H9 (cell line): ENCODE measurements at regions not wholly inside any gene's neighbourhood (a gene's known extent, or its start where the extent isn't known, plus 50 kb on each side); places are given as distances from the start of the nearest gene placed in this dataset.

Experiments
- DNase-seq: peaks from one replicate; pipeline ENCODE4 v3.0.0-alpha.2; 2017
- H2AFZ ChIP-seq: one replicate; pipeline ENCODE4 v1.6.1; 2013; ENCODE audit warnings: mild to moderate bottlenecking, low read length, control low read depth, moderate library complexity
- H2AK5ac ChIP-seq: 2 replicates; pipeline ENCODE4 v1.6.1; 2013; ENCODE audit warnings: low read length, control low read depth, mixed read lengths; ENCODE audit not compliant: insufficient read length
- H2BK120ac ChIP-seq: one replicate; pipeline ENCODE4 v1.6.1; 2013; ENCODE audit warnings: low read depth, mild to moderate bottlenecking, low read length, control low read depth, inconsistent platforms; ENCODE audit not compliant: poor library complexity, severe bottlenecking
- H2BK12ac ChIP-seq: 2 replicates; pipeline ENCODE4 v1.6.1; 2013; ENCODE audit warnings: low read length, control low read depth, mixed read lengths, low read depth; ENCODE audit not compliant: insufficient read length
- H2BK15ac ChIP-seq: 2 replicates; pipeline ENCODE4 v1.6.1; 2013; ENCODE audit warnings: low read depth, low read length, control low read depth
- H2BK20ac ChIP-seq: one replicate; pipeline ENCODE4 v1.6.1; 2013; ENCODE audit warnings: low read depth, mild to moderate bottlenecking, low read length, control low read depth, inconsistent platforms; ENCODE audit not compliant: poor library complexity, severe bottlenecking
- H2BK5ac ChIP-seq: 2 replicates; pipeline ENCODE4 v1.6.1; 2013; ENCODE audit warnings: low read length, control low read depth, mixed read lengths; ENCODE audit not compliant: insufficient read length
- H3K14ac ChIP-seq: 2 replicates; pipeline ENCODE4 v1.6.1; 2013; ENCODE audit warnings: low read length, control low read depth; ENCODE audit not compliant: insufficient read depth
- H3K18ac ChIP-seq: 2 replicates; pipeline ENCODE4 v1.6.1; 2013; ENCODE audit warnings: low read depth, mild to moderate bottlenecking, mixed read lengths, low read length, control low read depth; ENCODE audit not compliant: insufficient read length
- H3K23ac ChIP-seq: 2 replicates; pipeline ENCODE4 v1.6.1; 2013; ENCODE audit warnings: low read length, control low read depth, mixed read lengths, low read depth; ENCODE audit not compliant: insufficient read length
- H3K23me2 ChIP-seq: 2 replicates; pipeline ENCODE4 v1.6.1; 2013; ENCODE audit warnings: low read depth, mild to moderate bottlenecking, mixed read lengths, low read length, control low read depth; ENCODE audit not compliant: insufficient read length, poor library complexity, severe bottlenecking
- H3K27ac ChIP-seq: 2 replicates; pipeline ENCODE4 v1.5.1; 2013; ENCODE audit warnings: low read length, control low read depth, mixed read lengths, low read depth; ENCODE audit not compliant: insufficient read length
- H3K27me3 ChIP-seq: 2 replicates; pipeline ENCODE4 v1.6.1; 2013; ENCODE audit warnings: low read length, control low read depth, inconsistent platforms; ENCODE audit not compliant: insufficient read depth
- H3K4ac ChIP-seq: 2 replicates; pipeline ENCODE4 v1.6.1; 2013; ENCODE audit warnings: low read depth, mild to moderate bottlenecking, control low read depth, inconsistent platforms, low read length, moderate library complexity
- H3K4me1 ChIP-seq: 2 replicates; pipeline ENCODE4 v1.6.1; 2013; ENCODE audit warnings: low read length, control low read depth, inconsistent platforms; ENCODE audit not compliant: insufficient read depth
- H3K4me2 ChIP-seq: 2 replicates; pipeline ENCODE4 v1.6.1; 2013; ENCODE audit warnings: low read length, control low read depth, mixed read lengths; ENCODE audit not compliant: insufficient read length, insufficient read depth
- H3K56ac ChIP-seq: 2 replicates; pipeline ENCODE4 v1.6.1; 2013; ENCODE audit warnings: low read depth, mild to moderate bottlenecking, mixed read lengths, low read length, control low read depth; ENCODE audit not compliant: insufficient read length
- H3K79me1 ChIP-seq: 2 replicates; pipeline ENCODE4 v1.6.1; 2013; ENCODE audit warnings: low read depth, mild to moderate bottlenecking, moderate library complexity, low read length, control low read depth, inconsistent platforms; ENCODE audit not compliant: insufficient read depth, poor library complexity, severe bottlenecking
- H3K79me2 ChIP-seq: 2 replicates; pipeline ENCODE4 v1.6.1; 2013; ENCODE audit warnings: low read length, control low read depth, inconsistent platforms; ENCODE audit not compliant: insufficient read depth
- H3K9ac ChIP-seq: 2 replicates; pipeline ENCODE4 v1.6.1; 2013; ENCODE audit warnings: low read length, control low read depth, mixed read lengths; ENCODE audit not compliant: insufficient read length; ENCODE audit errors: extremely low read depth
- H3K9me3 ChIP-seq: one replicate; pipeline ENCODE4 v1.6.1; 2013; ENCODE audit warnings: low read depth, low read length, inconsistent platforms; ENCODE audit not compliant: control insufficient read depth
- H3T11ph ChIP-seq: one replicate; pipeline ENCODE4 v1.6.1; 2013; ENCODE audit warnings: mild to moderate bottlenecking, low read length, control low read depth, inconsistent platforms
- H4K20me1 ChIP-seq: one replicate; pipeline ENCODE4 v1.6.1; 2013; ENCODE audit not compliant: control insufficient read depth, insufficient read length, insufficient read depth
- H4K5ac ChIP-seq: 2 replicates; pipeline ENCODE4 v1.6.1; 2013; ENCODE audit warnings: low read depth, mild to moderate bottlenecking, mixed read lengths, low read length, control low read depth; ENCODE audit not compliant: insufficient read length
- H4K8ac ChIP-seq: replicated peaks from 2 replicates; pipeline ENCODE4 v1.6.1; 2013; ENCODE audit warnings: low read length, control low read depth, mixed read lengths, low read depth; ENCODE audit not compliant: insufficient read length
- H4K91ac ChIP-seq: 2 replicates; pipeline ENCODE4 v1.6.1; 2013; ENCODE audit warnings: low read depth, mild to moderate bottlenecking, moderate library complexity, mixed read lengths, low read length, control low read depth; ENCODE audit not compliant: insufficient read length
- H3K27ac Mint-ChIP-seq, 3 experiments: 2 replicates in 2 of 3; 3 replicates in 1 of 3; pipeline ENCODE4 v1.8.0; 2020 to 2021; ENCODE audit warnings: mixed read lengths in 3 of 3, mild to moderate bottlenecking in 1 of 3, moderate library complexity in 1 of 3
- H3K27me3 Mint-ChIP-seq: 2 replicates; pipeline ENCODE4 v1.8.0; 2021; ENCODE audit warnings: low read depth, mild to moderate bottlenecking, moderate library complexity, mixed read lengths
- H3K36me3 Mint-ChIP-seq, 3 experiments: 2 replicates in 2 of 3; 3 replicates in 1 of 3; pipeline ENCODE4 v1.8.0; 2020 to 2021; ENCODE audit warnings: low read depth in 3 of 3, mixed read lengths in 3 of 3; ENCODE audit not compliant: insufficient read depth in 1 of 3
- H3K4me1 Mint-ChIP-seq, 2 experiments: 2 replicates each; pipeline ENCODE4 v1.8.0; 2020; ENCODE audit warnings: mixed read lengths in 2 of 2
- H3K4me3 Mint-ChIP-seq, 2 experiments: 2 replicates in 1 of 2; 3 replicates in 1 of 2; pipeline ENCODE4 v1.8.0; 2020 to 2021; ENCODE audit warnings: mild to moderate bottlenecking in 2 of 2, mixed read lengths in 2 of 2, moderate library complexity in 1 of 2
- H3K9me3 Mint-ChIP-seq, 2 experiments: 2 replicates in 1 of 2; 3 replicates in 1 of 2; pipeline ENCODE4 v1.8.0; 2020; ENCODE audit warnings: mild to moderate bottlenecking in 2 of 2, mixed read lengths in 2 of 2, moderate library complexity in 1 of 2
- WGBS: extraction: QIAGEN DNeasy Blood & Tissue Kit; methylation state at CpG from one replicate; pipeline ENCODE4 v1.1.7; 2013; ENCODE audit warnings: missing lambda C conversion rate, low lambda C conversion rate, mixed read lengths; ENCODE audit not compliant: insufficient read length; ENCODE audit errors: extremely low coverage; 5-methylcytosine and 5-hydroxymethylcytosine counted together
- TF ChIP-seq, protein P1 (sequence below): fragments of 200-600 bp; sonication (generic); conservative IDR thresholded peaks from 3 replicates; pipeline ENCODE4 v1.8.0; 2021; ENCODE audit warnings: antibody characterized with exemption, mild to moderate bottlenecking

DNA sequence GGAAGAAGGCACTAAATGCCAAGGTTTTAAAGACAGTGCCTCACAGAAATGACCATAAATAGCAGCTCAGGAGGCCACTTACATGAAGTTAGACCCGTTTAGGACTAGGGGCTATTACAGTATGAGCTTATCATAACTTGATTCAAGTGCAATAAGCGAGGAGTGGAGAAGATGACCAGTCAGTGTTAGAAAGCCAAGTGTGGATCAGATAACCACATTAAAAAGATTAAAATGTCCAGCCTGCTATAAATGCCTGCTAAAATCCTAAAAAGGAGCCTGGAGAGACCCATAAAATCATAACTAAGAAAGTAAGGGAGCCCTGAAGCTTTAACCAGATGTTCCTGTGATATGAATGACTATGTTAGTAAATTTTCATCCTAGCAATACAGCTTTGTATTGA, 117.5 kb upstream of the ZNF521 start:
- no peak overlapping the region for H4K91ac ChIP-seq
- no peaks in the 10 kb centered on the region for H3K79me2 ChIP-seq
- Mint-ChIP-seq H3K27me3 (no peaks in the 10 kb centered on the region), H3K4me1 (peaks cover 17 to 24% of the 10 kb centered on the region in 2 experiments), H3K9me3 (no peaks in the 10 kb centered on the region), H3K4me3 (no peak overlapping the region), H3K27ac (no peak overlapping the region), H3K36me3 (no peaks in the 10 kb centered on the region; a peak in 1 of 7 replicates)
- H3K79me1 ChIP-seq = no peaks in the 10 kb centered on the region
- TF ChIP-seq, protein P1, sequence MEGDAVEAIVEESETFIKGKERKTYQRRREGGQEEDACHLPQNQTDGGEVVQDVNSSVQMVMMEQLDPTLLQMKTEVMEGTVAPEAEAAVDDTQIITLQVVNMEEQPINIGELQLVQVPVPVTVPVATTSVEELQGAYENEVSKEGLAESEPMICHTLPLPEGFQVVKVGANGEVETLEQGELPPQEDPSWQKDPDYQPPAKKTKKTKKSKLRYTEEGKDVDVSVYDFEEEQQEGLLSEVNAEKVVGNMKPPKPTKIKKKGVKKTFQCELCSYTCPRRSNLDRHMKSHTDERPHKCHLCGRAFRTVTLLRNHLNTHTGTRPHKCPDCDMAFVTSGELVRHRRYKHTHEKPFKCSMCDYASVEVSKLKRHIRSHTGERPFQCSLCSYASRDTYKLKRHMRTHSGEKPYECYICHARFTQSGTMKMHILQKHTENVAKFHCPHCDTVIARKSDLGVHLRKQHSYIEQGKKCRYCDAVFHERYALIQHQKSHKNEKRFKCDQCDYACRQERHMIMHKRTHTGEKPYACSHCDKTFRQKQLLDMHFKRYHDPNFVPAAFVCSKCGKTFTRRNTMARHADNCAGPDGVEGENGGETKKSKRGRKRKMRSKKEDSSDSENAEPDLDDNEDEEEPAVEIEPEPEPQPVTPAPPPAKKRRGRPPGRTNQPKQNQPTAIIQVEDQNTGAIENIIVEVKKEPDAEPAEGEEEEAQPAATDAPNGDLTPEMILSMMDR = no peak
- H2BK20ac ChIP-seq = no peak overlapping the region
- no peak overlapping the region for H2BK15ac ChIP-seq
- no peak overlapping the region for H2AFZ ChIP-seq
- WGBS = no CpG with 5 or more reads among the region's 2 CpGs
- H2BK120ac ChIP-seq = no peak overlapping the region
- H2BK12ac ChIP-seq = no peak overlapping the region
- H3T11ph ChIP-seq = no peak overlapping the region
- H3K18ac ChIP-seq = no peak overlapping the region
- no peak overlapping the region for H2BK5ac ChIP-seq
- H4K8ac ChIP-seq = no peak overlapping the region
- no peaks in the 10 kb centered on the region for H4K20me1 ChIP-seq
- H2AK5ac ChIP-seq = no peak overlapping the region
- H4K5ac ChIP-seq = no peak overlapping the region
- no peak overlapping the region for H3K23ac ChIP-seq
- H3K14ac ChIP-seq = no peak overlapping the region
- no peak overlapping the region for H3K56ac ChIP-seq
- H3K27me3 ChIP-seq = no peaks in the 10 kb centered on the region
- peaks cover 2% of the 10 kb centered on the region; the same call in 1 of the 2 replicates for H3K4me1 ChIP-seq
- DNase-seq = no peak
- no peak overlapping the region for H3K27ac ChIP-seq
- H3K9ac ChIP-seq = no peak overlapping the region
- H3K9me3 ChIP-seq = no peaks in the 10 kb centered on the region
- H3K4me2 ChIP-seq = no peak overlapping the region
- H3K4ac ChIP-seq = no peak overlapping the region
- H3K23me2 ChIP-seq = no peaks in the 10 kb centered on the region
